Stimulated activated CD4-positive, alpha-beta T cell treated with anti-CD3 and anti-CD28 coated beads, TNF-alpha, amount 100 ng/mL, for 4 hours (primary cell): ENCODE measurements at regions not wholly inside any gene's neighbourhood (a gene's known extent, or its start where the extent isn't known, plus 50 kb on each side); places are given as distances from the start of the nearest gene placed in this dataset.
"Not testable (repeated sequence)": the region's sequence is repeated elsewhere in the genome, so short reads cannot be mapped to it uniquely, and the experiment has no call there.

Experiments
- DNase-seq, 3 experiments: peaks; one replicate each; pipeline ENCODE4 v3.0.0-alpha.2; 2020; ENCODE audit warnings: low read depth in 3 of 3

- no peak for DNase-seq
These were observed 240.9 kb downstream of the FGF9 start for GRCh38 chr13:21911646-21912298.

GRCh38 chr13:21913010-21913409 lies 242.1 kb downstream of the FGF9 start:
- DNase-seq: no peak

GRCh38 chr13:21917086-21918015 lies 246.5 kb downstream of the FGF9 start:
- DNase-seq: no peak

GRCh38 chr13:21920802-21921201 lies 249.9 kb downstream of the FGF9 start:
- not testable (repeated sequence) for DNase-seq

GRCh38 chr13:21924958-21925357 lies 254.1 kb downstream of the FGF9 start:
- no peak for DNase-seq

- no peak for DNase-seq
These were observed 254.8 kb downstream of the FGF9 start for GRCh38 chr13:21925720-21926119.

- DNase-seq: no peak
These were observed 258.5 kb downstream of the FGF9 start for GRCh38 chr13:21929400-21929799.

GRCh38 chr13:21930536-21930935 lies 259.7 kb downstream of the FGF9 start:
- DNase-seq: no peak

- no peak for DNase-seq
These were observed 261.7 kb downstream of the FGF9 start for GRCh38 chr13:21932578-21932977.

GRCh38 chr13:21932996-21933395 lies 262.1 kb downstream of the FGF9 start:
- DNase-seq: no peak

GRCh38 chr13:21934284-21934683 lies 263.4 kb downstream of the FGF9 start:
- DNase-seq: no peak

- DNase-seq: no peak
These were observed 265.8 kb downstream of the FGF9 start for GRCh38 chr13:21936674-21937073.

GRCh38 chr13:21938168-21938567 lies 267.3 kb downstream of the FGF9 start:
- DNase-seq: no peak

GRCh38 chr13:21938636-21939035 lies 267.8 kb downstream of the FGF9 start:
- DNase-seq: no peak

- DNase-seq: no peak
These were observed 271.2 kb downstream of the FGF9 start for GRCh38 chr13:21942061-21942460.

- no peak for DNase-seq
These were observed 273.7 kb downstream of the FGF9 start for GRCh38 chr13:21944610-21945009.

- no peak for DNase-seq
These were observed 274.3 kb downstream of the FGF9 start for GRCh38 chr13:21945195-21945594.

- no peak for DNase-seq
These were observed 276.1 kb downstream of the FGF9 start for GRCh38 chr13:21946964-21947363.

- no peak for DNase-seq
These were observed 278.0 kb downstream of the FGF9 start for GRCh38 chr13:21948769-21949474.

GRCh38 chr13:21949818-21950429 lies 279.1 kb downstream of the FGF9 start:
- DNase-seq: no peak

GRCh38 chr13:21956666-21957065 lies 285.8 kb downstream of the FGF9 start:
- no peak for DNase-seq

- no peak for DNase-seq
These were observed 287.0 kb downstream of the FGF9 start for GRCh38 chr13:21957833-21958232.
